Mucosa of descending colon (tissue), 3 donors: ENCODE measurements at regions not wholly inside any gene's neighbourhood (a gene's known extent, or its start where the extent isn't known, plus 50 kb on each side); places are given as distances from the start of the nearest gene placed in this dataset.

Experiments
- ATAC-seq: fragments of 200-7000 bp; cut with Tn5 transposase; one replicate; pipeline ENCODE4 v1.9.1; 2020; ENCODE audit warnings: mild to moderate bottlenecking, moderate library complexity
- DNase-seq, 3 donors: peaks; one replicate each; pipeline ENCODE4 v3.0.0-alpha.2; 2020
- H3K36me3 ChIP-seq: fragments of 200-600 bp; one replicate; pipeline ENCODE4 v1.8.0; 2021; ENCODE audit warnings: low read depth, mild to moderate bottlenecking
- H3K4me1 ChIP-seq: fragments of 200-600 bp; one replicate; pipeline ENCODE4 v1.8.0; 2021; ENCODE audit warnings: low read depth, mild to moderate bottlenecking
- H3K4me3 ChIP-seq: fragments of 200-600 bp; one replicate; pipeline ENCODE4 v1.8.0; 2021; ENCODE audit warnings: mild to moderate bottlenecking
- H3K9me3 ChIP-seq: fragments of 200-600 bp; one replicate; pipeline ENCODE4 v1.8.0; 2021; ENCODE audit warnings: mild to moderate bottlenecking
- CTCF ChIP-seq: fragments of 200-600 bp; IDR thresholded peaks from one replicate; pipeline ENCODE4 v1.8.0; 2022; ENCODE audit warnings: antibody characterized with exemption, mild to moderate bottlenecking
- intact Hi-C, 2 donors: fragments of 100-400 bp; cut with DNase I in 1 of 2; cut with micrococcal nuclease in 1 of 2; formaldehyde crosslinking; loops; one replicate each; pipeline versions ENCODE4 v1.11.0 to v1.11.1; 2022; cut with DNase I, micrococcal nuclease
- donor health status: DM: no; HTN: no; CAD: no; lungs with moderate emphysema.
- donor health status: DM: no; HTN: no; CAD: no.
- donor health status: DM: no; HTN: yes; CAD: no.

GRCh38 chr3:84504761-84505160, 454.0 kb upstream of the CADM2 start:
- ATAC-seq (no peak), DNase-seq (no peak)
- intact Hi-C loops = no loop called here
- H3K4me1 ChIP-seq = no peaks in the 10 kb centered on the region
- H3K36me3 ChIP-seq = no peaks in the 10 kb centered on the region
- no peak overlapping the region for H3K4me3 ChIP-seq
- H3K9me3 ChIP-seq = no peaks in the 10 kb centered on the region
- TF ChIP-seq CTCF = no peak

DNA sequence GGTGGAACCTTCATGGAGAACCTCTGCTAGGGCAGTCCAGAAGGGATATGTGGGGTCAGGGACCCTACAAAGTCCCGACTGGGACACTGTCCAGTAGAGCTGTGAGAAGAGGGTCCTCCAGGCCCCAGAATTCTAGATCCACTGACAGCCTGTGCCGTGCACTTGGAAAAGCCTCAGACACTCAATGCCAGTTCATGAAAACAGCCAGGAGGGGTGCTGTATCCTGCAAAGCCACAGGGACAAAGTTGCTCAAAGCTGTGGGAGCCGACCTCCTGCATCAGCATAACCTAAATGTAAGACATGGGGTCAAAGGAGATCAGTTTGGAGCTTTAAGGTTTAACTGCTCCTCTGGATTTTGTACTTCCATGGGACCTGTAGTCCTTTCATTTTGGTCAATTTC, 448.8 kb upstream of the CADM2 start:
- no peaks in the 10 kb centered on the region for H3K36me3 ChIP-seq
- no peak for TF ChIP-seq CTCF
- ATAC-seq = no peak
- no peaks in the 10 kb centered on the region for H3K9me3 ChIP-seq
- H3K4me1 ChIP-seq = no peaks in the 10 kb centered on the region
- DNase-seq = no peak
- intact Hi-C loops = no loop called here
- no peak overlapping the region for H3K4me3 ChIP-seq

GRCh38 chr3:84522893-84523292, 435.9 kb upstream of the CADM2 start:
- H3K4me1 ChIP-seq = no peaks in the 10 kb centered on the region
- intact Hi-C loops = no loop called here
- H3K9me3 ChIP-seq = no peaks in the 10 kb centered on the region
- H3K36me3 ChIP-seq = no peaks in the 10 kb centered on the region
- ATAC-seq (no peak), DNase-seq (no peak)
- TF ChIP-seq CTCF = no peak
- no peak overlapping the region for H3K4me3 ChIP-seq

DNA sequence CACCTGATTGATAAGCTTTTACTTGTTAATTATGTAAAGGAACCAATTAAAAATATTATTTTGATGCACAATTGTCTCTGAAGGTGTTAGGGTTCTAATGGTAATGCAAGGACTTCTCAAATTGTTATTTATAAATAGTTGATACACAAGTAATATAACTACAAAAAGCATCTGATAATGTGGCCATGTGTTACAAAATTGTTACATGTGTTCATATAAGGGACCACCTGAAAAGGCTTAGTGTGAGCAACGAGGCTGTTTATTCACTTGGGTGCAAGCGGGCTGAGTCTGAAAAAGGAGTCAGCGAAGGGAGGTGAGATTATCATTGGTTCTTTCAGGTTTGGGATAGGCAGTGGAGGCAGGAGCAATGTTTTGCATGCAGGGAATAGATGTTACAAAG, 421.9 kb upstream of the CADM2 start:
- DNase-seq (no peak), ATAC-seq (no peak)
- H3K36me3 ChIP-seq = no peaks in the 10 kb centered on the region
- H3K9me3 ChIP-seq = peaks cover 12% of the 10 kb centered on the region
- no peaks in the 10 kb centered on the region for H3K4me1 ChIP-seq
- TF ChIP-seq CTCF = no peak
- intact Hi-C loops = no loop called here
- no peak overlapping the region for H3K4me3 ChIP-seq

- DNase-seq (no peak), ATAC-seq (no peak)
- Histone ChIP-seq H3K36me3 (no peaks in the 10 kb centered on the region), H3K9me3 (peaks cover 12% of the 10 kb centered on the region), H3K4me1 (no peaks in the 10 kb centered on the region), H3K4me3 (no peak overlapping the region)
- intact Hi-C loops = no loop called here
- no peak for TF ChIP-seq CTCF
Measured at GRCh38 chr3:84538597-84538996, 420.2 kb upstream of the CADM2 start.

DNA sequence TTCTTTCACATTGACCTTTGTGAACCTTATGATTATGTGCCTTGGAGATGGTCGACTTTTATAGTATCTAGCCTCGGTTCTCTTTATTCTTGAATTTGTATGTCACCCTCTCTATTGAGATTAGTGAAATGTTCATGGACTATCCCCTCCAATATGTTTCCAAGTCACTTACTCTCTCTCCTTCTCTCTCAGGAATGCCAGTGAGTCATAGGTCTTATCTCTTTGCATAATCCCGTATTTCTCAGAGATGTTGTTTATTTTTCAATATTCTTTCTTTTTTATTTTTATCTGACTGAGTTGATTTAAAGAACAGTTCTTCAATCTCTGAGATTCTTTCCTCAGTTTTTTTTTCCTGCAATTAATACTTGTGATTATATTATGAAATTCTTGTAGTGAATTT, 411.6 kb upstream of the CADM2 start:
- intact Hi-C loops = loop anchor here in 1 of 2 donors (5.0 kb wide), 1 partner anchor 1030 kb away; no protein-coding TSS in a partner anchor
- Histone ChIP-seq H3K4me1 (no peaks in the 10 kb centered on the region), H3K9me3 (no peaks in the 10 kb centered on the region), H3K4me3 (no peak overlapping the region), H3K36me3 (no peaks in the 10 kb centered on the region)
- TF ChIP-seq CTCF = no peak
- DNase-seq = no peak
- no peak for ATAC-seq
